HG03439 (cell line): ENCODE measurements at regions not wholly inside any gene's neighbourhood (a gene's known extent, or its start where the extent isn't known, plus 50 kb on each side); places are given as distances from the start of the nearest gene placed in this dataset.
A peak's percentile ranks its signal among the peaks of the same experiment; 100 is the strongest.

Source experiments
- ATAC-seq: cut with Tn5 transposase; IDR thresholded peaks from one replicate; pipeline ENCODE4 v1.9.1; 2021; ENCODE audit warnings: mild to moderate bottlenecking, moderate library complexity; ENCODE audit not compliant: unreplicated experiment

- ATAC-seq = no peak
Observed at GRCh38 chr13:62710787-62711186, 1295.1 kb upstream of the PCDH20 start.

GRCh38 chr13:62706048-62706447 is 1290.4 kb upstream of the PCDH20 start:
- no peak for ATAC-seq

GRCh38 chr13:62704875-62705274 is 1289.2 kb upstream of the PCDH20 start:
- no peak for ATAC-seq

GRCh38 chr13:62702502-62702901 is 1286.9 kb upstream of the PCDH20 start:
- ATAC-seq = no peak

- no peak for ATAC-seq
Observed at GRCh38 chr13:62697701-62698100, 1282.1 kb upstream of the PCDH20 start.

GRCh38 chr13:62696490-62696889 is 1280.8 kb upstream of the PCDH20 start:
- ATAC-seq = no peak

GRCh38 chr13:62687732-62688131 is 1272.1 kb upstream of the PCDH20 start:
- ATAC-seq = no peak

- ATAC-seq = no peak
Observed at GRCh38 chr13:62684359-62684758, 1268.7 kb upstream of the PCDH20 start.

- ATAC-seq = no peak
Observed at GRCh38 chr13:62682788-62683187, 1267.1 kb upstream of the PCDH20 start.

- ATAC-seq = no peak
Observed at GRCh38 chr13:62678039-62678438, 1262.4 kb upstream of the PCDH20 start.

GRCh38 chr13:62663767-62664166 is 1248.1 kb upstream of the PCDH20 start:
- no peak for ATAC-seq

GRCh38 chr13:62659365-62659764 is 1243.7 kb upstream of the PCDH20 start:
- ATAC-seq = no peak

- ATAC-seq = no peak
Observed at GRCh38 chr13:62653371-62653770, 1237.7 kb upstream of the PCDH20 start.

- ATAC-seq = peak; percentile 59
Observed at GRCh38 chr13:62643799-62644524, 1228.3 kb upstream of the PCDH20 start.

- ATAC-seq = peak; percentile 46
Observed at GRCh38 chr13:62643007-62643483, 1227.4 kb upstream of the PCDH20 start.

GRCh38 chr13:62635161-62635560 is 1219.5 kb upstream of the PCDH20 start:
- ATAC-seq = no peak

GRCh38 chr13:62633448-62633847 is 1217.8 kb upstream of the PCDH20 start:
- no peak for ATAC-seq

- no peak for ATAC-seq
Observed at GRCh38 chr13:62631619-62632018, 1216.0 kb upstream of the PCDH20 start.

- ATAC-seq = no peak
Observed at GRCh38 chr13:62631124-62631523, 1215.5 kb upstream of the PCDH20 start.

GRCh38 chr13:62629618-62630017 is 1214.0 kb upstream of the PCDH20 start:
- ATAC-seq = no peak

GRCh38 chr13:62627226-62627625 is 1211.6 kb upstream of the PCDH20 start:
- no peak for ATAC-seq

- no peak for ATAC-seq
Observed at GRCh38 chr13:62626771-62627170, 1211.1 kb upstream of the PCDH20 start.
